Naive thymus-derived CD8-positive, alpha-beta T cell (primary cell): ENCODE measurements at regions not wholly inside any gene's neighbourhood (a gene's known extent, or its start where the extent isn't known, plus 50 kb on each side); places are given as distances from the start of the nearest gene placed in this dataset.

Experiments
- ATAC-seq, 2 donors: fragments of 150-1000 bp; cut with Tn5 transposase in 1 of 2; sonication (Bioruptor Pico), chemical (Tn5 transposase) in 1 of 2; 1 replicate in 1 of 2; 2 replicates in 1 of 2; pipeline ENCODE4 v1.10.0; 2021; ENCODE audit warnings: mild to moderate bottlenecking in 2 of 2, moderate library complexity in 2 of 2
- POLR2A ChIA-PET: fragments of 350-600 bp; sonication (Branson Sonifier 250); formaldehyde crosslinking; loops from one replicate; lab custom pipeline; 2021; ENCODE audit warnings: antibody characterized with exemption; lab: Charles Lee
- DNase-seq, 10 donors: peaks; one replicate each; pipeline versions ENCODE4 v3.0.0 to v3.0.0-alpha.2; 2020 to 2022
- H3K27ac Mint-ChIP-seq, 10 donors: one replicate each; pipeline ENCODE4 v1.8.0; 2020 to 2022; ENCODE audit warnings: mild to moderate bottlenecking in 10 of 10, mixed read lengths in 10 of 10, moderate library complexity in 4 of 10, inconsistent platforms in 1 of 10
- H3K27me3 Mint-ChIP-seq, 5 donors: one replicate each; pipeline ENCODE4 v1.8.0; 2021 to 2022; ENCODE audit warnings: mixed read lengths in 5 of 5
- H3K36me3 Mint-ChIP-seq, 3 donors: one replicate each; pipeline ENCODE4 v1.8.0; 2020 to 2022; ENCODE audit warnings: mixed read lengths in 3 of 3, mild to moderate bottlenecking in 2 of 3, inconsistent platforms in 1 of 3
- H3K4me1 Mint-ChIP-seq, 4 donors: one replicate each; pipeline ENCODE4 v1.8.0; 2021 to 2022; ENCODE audit warnings: mixed read lengths in 4 of 4
- H3K4me3 Mint-ChIP-seq, 10 donors: one replicate each; pipeline ENCODE4 v1.8.0; 2020 to 2022; ENCODE audit warnings: mild to moderate bottlenecking in 10 of 10, mixed read lengths in 10 of 10, moderate library complexity in 6 of 10, inconsistent platforms in 1 of 10
- H3K9me3 Mint-ChIP-seq, 9 donors: one replicate each; pipeline ENCODE4 v1.8.0; 2020 to 2022; ENCODE audit warnings: mixed read lengths in 9 of 9, mild to moderate bottlenecking in 3 of 9, inconsistent platforms in 1 of 9, moderate library complexity in 1 of 9

DNA sequence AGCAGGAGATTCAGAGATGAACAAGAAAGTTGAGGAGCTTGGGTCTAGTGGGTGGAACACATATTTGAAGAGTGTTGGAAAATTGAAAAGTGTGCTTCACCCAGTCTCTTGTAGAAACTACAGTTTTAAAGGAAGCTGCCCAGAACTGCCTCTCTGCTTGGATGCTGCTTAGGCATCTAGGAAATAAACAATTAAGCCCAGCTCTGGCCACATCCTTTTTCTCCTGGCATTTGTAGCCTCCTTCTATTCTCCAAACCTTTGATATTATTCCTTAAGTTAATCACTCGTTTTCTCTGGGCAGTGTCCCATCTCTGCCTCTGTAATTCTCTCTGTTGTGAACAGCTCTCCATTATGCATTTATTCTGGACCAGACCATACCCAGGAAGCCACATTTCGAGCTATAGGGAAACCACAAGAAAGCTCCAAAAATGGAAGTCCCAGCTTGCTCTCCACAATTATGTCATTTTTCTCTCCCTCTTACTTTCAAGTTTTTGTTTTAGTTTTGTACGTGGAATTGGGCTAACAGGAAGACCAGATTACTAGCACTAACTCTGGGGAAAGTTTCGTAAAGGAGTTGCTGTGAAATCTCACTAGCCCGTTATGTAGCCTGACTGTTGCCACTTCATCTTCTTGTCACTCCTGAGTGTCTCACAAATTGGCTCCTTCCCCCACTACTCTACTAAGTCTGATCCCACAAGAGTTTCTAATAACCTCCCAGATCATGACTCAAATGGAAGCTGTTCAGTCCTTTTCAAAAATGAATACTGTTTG is 102.2 kb downstream of the NTMT2 start:
- H3K36me3 Mint-ChIP-seq, result no peaks in the 10 kb centered on the region
- H3K27ac Mint-ChIP-seq, result peak overlapping the region in 1 of 10 donors; percentile 60
- POLR2A ChIA-PET, result no interaction called here
- H3K9me3 Mint-ChIP-seq, result peaks cover 0 to 11% (median 0%) of the 10 kb centered on the region in 9 donors
- H3K27me3 Mint-ChIP-seq, result peaks cover 0 to 6% (median 3%) of the 10 kb centered on the region in 5 donors
- no peak for DNase-seq
- peaks cover 0 to 9% (median 6%) of the 10 kb centered on the region in 4 donors for H3K4me1 Mint-ChIP-seq
- no peak for ATAC-seq
- no peak overlapping the region for H3K4me3 Mint-ChIP-seq

DNA sequence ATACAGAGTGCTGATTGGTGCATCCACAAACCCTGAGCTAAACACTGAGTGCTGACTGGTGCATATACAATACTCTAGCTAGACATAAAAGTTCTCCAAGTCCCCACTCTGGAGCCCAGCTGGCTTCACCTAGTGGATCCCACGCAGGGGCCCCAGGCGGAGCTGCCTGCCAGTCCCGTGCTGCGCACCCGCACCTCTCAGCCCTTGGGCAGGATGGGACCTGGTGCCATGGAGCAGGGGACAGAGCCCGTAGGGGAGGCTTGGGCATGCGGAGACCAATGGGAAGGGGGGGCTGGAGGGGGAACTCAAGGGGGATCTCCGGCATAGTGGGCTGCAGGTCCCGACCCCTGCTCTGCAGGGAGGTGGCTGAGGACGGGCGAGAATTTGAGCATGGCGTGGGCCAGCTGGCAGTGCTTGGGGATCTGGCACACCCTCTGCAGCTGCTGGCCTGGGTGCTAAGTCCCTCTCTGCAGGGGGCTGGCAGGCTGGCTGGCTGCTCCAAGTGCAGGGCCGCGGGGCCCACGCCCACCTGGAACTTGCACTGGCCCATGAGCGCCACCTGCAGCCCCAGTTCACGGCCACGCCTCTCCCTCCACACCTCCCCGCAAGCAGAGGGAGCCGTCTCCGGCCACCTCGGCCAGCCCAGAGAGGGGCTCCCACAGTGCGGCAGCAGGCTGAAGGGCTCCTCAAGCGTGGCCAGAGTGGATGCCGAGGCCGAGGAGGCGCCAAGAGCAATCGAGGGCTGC is 104.9 kb downstream of the NTMT2 start:
- POLR2A ChIA-PET, result no interaction called here
- H3K4me3 Mint-ChIP-seq, result no peak overlapping the region

DNA sequence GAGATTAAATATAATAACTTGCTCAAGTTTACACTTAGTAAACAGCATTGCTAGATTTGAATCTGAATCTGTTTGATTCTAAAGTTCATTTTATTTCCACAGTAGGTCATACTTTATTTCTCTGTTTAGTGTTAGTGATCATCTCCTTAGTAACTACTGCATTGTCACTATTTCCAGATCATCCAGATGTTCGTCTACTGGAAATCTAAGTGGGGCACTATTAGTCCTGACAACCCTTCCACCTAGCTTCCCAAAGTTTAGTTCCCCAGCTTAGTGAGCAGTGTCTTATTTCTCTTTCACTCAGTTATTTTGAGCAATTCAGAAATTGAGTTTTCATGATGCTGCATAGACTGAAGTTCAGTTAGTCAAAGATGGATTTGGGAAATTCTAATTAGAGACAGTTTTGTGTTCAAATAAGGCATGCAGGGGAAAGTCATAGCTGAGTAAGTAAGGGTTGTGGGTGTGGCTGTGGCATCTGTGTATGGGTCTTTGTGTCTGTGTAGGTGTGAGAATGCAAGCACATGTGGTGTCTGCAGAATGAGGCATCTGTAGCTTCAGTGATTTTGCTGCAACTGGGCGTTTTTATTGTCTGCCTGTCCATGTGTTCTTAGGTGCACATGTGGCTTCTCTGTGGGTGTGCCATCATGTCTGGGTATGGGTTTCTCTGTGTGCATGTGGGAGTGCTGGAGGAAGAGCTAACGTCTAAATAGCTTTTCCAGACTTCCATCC is 107.3 kb downstream of the NTMT2 start:
- peaks cover 0 to 5% (median 2%) of the 10 kb centered on the region in 5 donors for H3K27me3 Mint-ChIP-seq
- peaks cover 0 to 5% (median 4%) of the 10 kb centered on the region in 4 donors for H3K4me1 Mint-ChIP-seq
- H3K9me3 Mint-ChIP-seq, result peaks cover 0 to 11% (median 0%) of the 10 kb centered on the region in 9 donors
- no peak overlapping the region for H3K4me3 Mint-ChIP-seq
- POLR2A ChIA-PET, result no interaction called here
- no peak overlapping the region for H3K27ac Mint-ChIP-seq
- no peaks in the 10 kb centered on the region for H3K36me3 Mint-ChIP-seq
- ATAC-seq, result no peak
- DNase-seq, result no peak

More for the DNA sequence above, 104.9 kb downstream of the NTMT2 start:
- ATAC-seq, result no peak
- Mint-ChIP-seq H3K36me3 (no peaks in the 10 kb centered on the region), H3K9me3 (peaks cover 0 to 11% (median 0%) of the 10 kb centered on the region in 9 donors), H3K27me3 (peaks cover 0 to 2% (median 0%) of the 10 kb centered on the region in 5 donors), H3K4me1 (peaks cover 0 to 9% (median 6%) of the 10 kb centered on the region in 4 donors), H3K27ac (no peak overlapping the region)
- DNase-seq, result no peak

DNA sequence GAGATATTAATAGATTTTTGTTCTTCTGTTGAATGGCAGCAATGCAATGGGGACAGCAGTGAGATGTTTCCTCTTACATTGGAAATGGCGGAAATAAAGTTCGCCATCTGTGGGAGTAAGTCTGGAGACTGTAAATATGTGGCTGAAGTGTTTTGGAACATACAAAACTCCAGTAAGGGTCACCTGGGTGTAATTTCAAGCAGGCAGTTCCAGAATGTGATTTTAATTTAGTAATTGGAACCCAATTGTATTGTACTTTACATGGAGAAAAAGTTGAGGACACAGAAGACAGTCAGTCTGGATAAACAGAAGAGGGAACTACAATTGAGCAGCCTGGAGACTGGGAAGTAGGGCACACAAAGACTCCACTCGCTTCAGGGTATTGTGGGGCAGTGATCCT is 108.6 kb downstream of the NTMT2 start:
- Mint-ChIP-seq H3K27ac (no peak overlapping the region), H3K4me3 (no peak overlapping the region), H3K4me1 (no peaks in the 10 kb centered on the region), H3K36me3 (no peaks in the 10 kb centered on the region), H3K27me3 (peaks cover 2 to 13% (median 3%) of the 10 kb centered on the region in 5 donors), H3K9me3 (peaks cover 0 to 11% (median 0%) of the 10 kb centered on the region in 9 donors)
- no peak for ATAC-seq
- no peak for DNase-seq
- POLR2A ChIA-PET, result no interaction called here

DNA sequence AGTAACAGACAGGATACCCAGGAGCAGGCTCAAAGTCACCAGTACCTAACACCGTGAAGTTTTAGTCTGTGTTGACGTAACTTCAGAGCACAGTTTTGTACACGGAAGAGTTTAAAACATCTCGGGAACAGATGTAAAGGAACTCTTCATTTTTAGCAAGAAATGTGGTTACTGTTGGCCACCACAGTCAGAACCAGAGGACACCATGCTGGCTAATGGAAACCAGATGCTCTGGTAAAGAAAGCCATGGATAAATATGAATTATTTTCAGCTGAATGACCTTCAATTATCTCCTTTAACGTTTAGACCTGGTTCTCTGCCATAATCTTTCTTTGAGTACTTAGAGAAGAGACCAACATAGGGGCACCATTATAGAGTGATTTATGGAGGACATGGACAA is 115.9 kb downstream of the NTMT2 start:
- no peaks in the 10 kb centered on the region for H3K36me3 Mint-ChIP-seq
- no peak for ATAC-seq
- H3K27me3 Mint-ChIP-seq, result peaks cover 3 to 15% (median 11%) of the 10 kb centered on the region in 5 donors
- no peak for DNase-seq
- H3K4me3 Mint-ChIP-seq, result no peak overlapping the region
- no peaks in the 10 kb centered on the region for H3K4me1 Mint-ChIP-seq
- POLR2A ChIA-PET, result no interaction called here
- H3K27ac Mint-ChIP-seq, result no peak overlapping the region
- peaks cover 0 to 3% (median 0%) of the 10 kb centered on the region in 9 donors for H3K9me3 Mint-ChIP-seq

GRCh38 chr1:170262276-170262939 is 116.6 kb downstream of the NTMT2 start:
- no peaks in the 10 kb centered on the region for H3K36me3 Mint-ChIP-seq
- H3K27ac Mint-ChIP-seq, result no peak overlapping the region
- H3K9me3 Mint-ChIP-seq, result peaks cover 0 to 3% (median 0%) of the 10 kb centered on the region in 9 donors
- no peak overlapping the region for H3K4me3 Mint-ChIP-seq
- H3K27me3 Mint-ChIP-seq, result peaks cover 3 to 13% (median 11%) of the 10 kb centered on the region in 5 donors
- POLR2A ChIA-PET, result no interaction called here
- DNase-seq (no peak), ATAC-seq (no peak)
- H3K4me1 Mint-ChIP-seq, result no peaks in the 10 kb centered on the region

DNA sequence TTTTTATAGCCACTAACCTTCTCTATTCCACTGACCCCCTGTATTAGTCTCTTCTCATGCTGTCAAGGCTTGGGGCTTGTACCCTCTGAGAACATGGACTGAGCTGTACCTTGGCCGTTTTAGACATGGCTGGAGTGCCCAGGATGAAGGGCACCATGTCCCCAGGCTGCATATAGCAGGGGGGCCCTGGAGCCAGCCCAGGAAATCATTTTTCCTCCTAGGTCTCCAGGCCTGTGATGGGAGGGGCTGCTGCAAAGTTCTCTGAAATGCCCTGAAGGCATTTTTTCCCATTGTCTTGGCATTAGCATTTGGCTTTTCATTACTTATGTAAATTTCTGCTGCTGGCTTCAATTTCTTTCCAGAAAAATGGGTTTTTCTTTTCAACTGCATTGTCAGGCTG is 119.5 kb downstream of the NTMT2 start:
- DNase-seq (no peak), ATAC-seq (no peak)
- no peaks in the 10 kb centered on the region for H3K36me3 Mint-ChIP-seq
- POLR2A ChIA-PET, result no interaction called here
- H3K4me3 Mint-ChIP-seq, result no peak overlapping the region
- H3K27ac Mint-ChIP-seq, result no peak overlapping the region
- peaks cover 0 to 8% (median 5%) of the 10 kb centered on the region in 5 donors for H3K27me3 Mint-ChIP-seq
- H3K4me1 Mint-ChIP-seq, result no peaks in the 10 kb centered on the region
- peaks cover 0 to 3% (median 0%) of the 10 kb centered on the region in 9 donors for H3K9me3 Mint-ChIP-seq

DNA sequence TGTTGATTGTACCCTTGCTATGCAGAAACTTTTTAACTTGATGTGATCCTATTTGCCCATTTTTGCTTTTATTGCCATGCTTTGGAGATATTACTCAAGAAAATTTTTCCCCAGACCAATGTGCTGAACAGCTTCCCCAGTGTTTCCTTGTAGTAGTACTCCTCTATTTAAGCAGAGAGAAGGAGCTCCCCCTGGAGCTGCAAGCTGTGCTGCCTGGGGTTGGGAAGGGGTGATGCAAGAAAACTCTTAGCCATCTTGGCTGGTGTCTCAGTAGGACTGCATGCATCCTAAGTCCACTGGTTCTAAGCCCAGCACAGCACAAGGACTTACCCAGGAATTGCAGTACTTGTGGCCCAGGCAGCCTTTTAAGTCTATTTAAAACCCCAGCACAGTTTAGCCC is 121.6 kb downstream of the NTMT2 start:
- DNase-seq (no peak), ATAC-seq (no peak)
- H3K36me3 Mint-ChIP-seq, result no peaks in the 10 kb centered on the region
- peaks cover 0 to 2% (median 0%) of the 10 kb centered on the region in 9 donors for H3K9me3 Mint-ChIP-seq
- peaks cover 0 to 8% (median 5%) of the 10 kb centered on the region in 5 donors for H3K27me3 Mint-ChIP-seq
- H3K4me3 Mint-ChIP-seq, result no peak overlapping the region
- H3K4me1 Mint-ChIP-seq, result no peaks in the 10 kb centered on the region
- POLR2A ChIA-PET, result no interaction called here
- no peak overlapping the region for H3K27ac Mint-ChIP-seq

GRCh38 chr1:170271430-170272161 is 125.8 kb downstream of the NTMT2 start:
- no peak for ATAC-seq

GRCh38 chr1:170273291-170274130 is 127.8 kb downstream of the NTMT2 start:
- DNase-seq, result no peak
- POLR2A ChIA-PET, result no interaction called here
- Mint-ChIP-seq H3K4me1 (no peaks in the 10 kb centered on the region), H3K27ac (peak overlapping the region in 1 of 10 donors; percentile 42), H3K4me3 (no peak overlapping the region), H3K27me3 (peaks cover 15 to 43% (median 19%) of the 10 kb centered on the region in 5 donors), H3K36me3 (no peaks in the 10 kb centered on the region), H3K9me3 (peaks cover 0 to 4% (median 0%) of the 10 kb centered on the region in 9 donors)
- ATAC-seq, result no peak

More at GRCh38 chr1:170271430-170272161, 125.8 kb downstream of the NTMT2 start:
- no peaks in the 10 kb centered on the region for H3K36me3 Mint-ChIP-seq
- peaks cover 0 to 2% (median 0%) of the 10 kb centered on the region in 9 donors for H3K9me3 Mint-ChIP-seq
- peaks cover 11 to 24% (median 14%) of the 10 kb centered on the region in 5 donors for H3K27me3 Mint-ChIP-seq
- H3K4me1 Mint-ChIP-seq, result no peaks in the 10 kb centered on the region
- no peak overlapping the region for H3K27ac Mint-ChIP-seq
- no peak overlapping the region for H3K4me3 Mint-ChIP-seq
- POLR2A ChIA-PET, result no interaction called here
- no peak for DNase-seq

DNA sequence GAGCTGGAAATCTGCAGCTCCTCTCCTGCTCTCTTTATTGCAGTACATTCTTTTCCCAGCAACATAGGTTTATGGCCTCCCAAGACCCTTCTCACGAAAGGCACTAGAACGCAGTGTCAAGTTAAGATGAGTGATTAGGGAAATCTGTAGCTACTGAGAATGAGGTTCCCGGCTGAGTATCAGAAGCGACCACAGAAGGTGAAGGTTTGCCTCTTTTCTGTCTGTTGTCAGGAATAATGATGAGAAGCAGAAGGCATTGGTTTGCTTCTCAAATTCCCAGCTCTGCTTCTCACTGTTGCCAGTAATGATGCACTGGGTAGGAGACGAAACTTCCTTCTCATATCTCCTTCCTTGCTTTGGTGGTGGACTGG is 128.4 kb downstream of the NTMT2 start:
- POLR2A ChIA-PET, result no interaction called here
- Mint-ChIP-seq H3K36me3 (no peaks in the 10 kb centered on the region), H3K27ac (no peak overlapping the region), H3K9me3 (peaks cover 0 to 7% (median 0%) of the 10 kb centered on the region in 9 donors), H3K4me1 (no peaks in the 10 kb centered on the region), H3K27me3 (peaks cover 15 to 48% (median 21%) of the 10 kb centered on the region in 5 donors), H3K4me3 (no peak overlapping the region)
- no peak for ATAC-seq
- DNase-seq, result no peak
